H54 (cell line): ENCODE measurements at regions not wholly inside any gene's neighbourhood (a gene's known extent, or its start where the extent isn't known, plus 50 kb on each side); places are given as distances from the start of the nearest gene placed in this dataset.

Experiments used
- DNase-seq: peaks from one replicate; pipeline ENCODE4 v3.0.0; 2011; ENCODE audit warnings: low spot score, mixed read lengths; ENCODE audit not compliant: insufficient read length
- FAIRE-seq: peaks from 3 replicates; lab custom pipeline; 2011; peaks lifted over from hg19 to GRCh38; lab: Jason Lieb, UNC
- POLR2A ChIP-seq: IDR thresholded peaks from 2 replicates; pipeline ENCODE4 v1.6.1; 2011; ENCODE audit warnings: low read depth, mild to moderate bottlenecking, low read length

DNA sequence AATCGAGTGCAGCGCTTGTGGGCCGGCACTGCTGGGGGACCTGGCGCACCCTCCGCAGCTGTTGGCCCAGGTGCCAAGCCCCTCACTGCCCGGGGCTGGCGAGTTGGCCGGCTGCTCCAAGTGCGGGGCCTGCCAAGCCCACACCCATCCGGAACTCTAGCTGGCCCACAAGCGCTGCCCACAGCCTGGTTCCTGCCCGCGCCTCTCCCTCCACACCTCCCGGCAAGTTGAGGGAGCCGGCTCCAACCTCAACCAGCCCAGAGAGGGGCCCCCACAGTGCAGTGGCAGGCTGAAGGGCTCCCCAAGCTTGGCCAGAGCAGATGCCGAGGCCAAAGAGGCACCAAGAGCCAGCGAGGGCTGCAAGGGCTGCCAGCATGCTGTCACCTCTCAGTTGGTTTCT is 73.4 kb downstream of the PLXNA1 start:
- DNase-seq (no peak), FAIRE-seq (no peak)
- no peak for TF ChIP-seq POLR2A

DNA sequence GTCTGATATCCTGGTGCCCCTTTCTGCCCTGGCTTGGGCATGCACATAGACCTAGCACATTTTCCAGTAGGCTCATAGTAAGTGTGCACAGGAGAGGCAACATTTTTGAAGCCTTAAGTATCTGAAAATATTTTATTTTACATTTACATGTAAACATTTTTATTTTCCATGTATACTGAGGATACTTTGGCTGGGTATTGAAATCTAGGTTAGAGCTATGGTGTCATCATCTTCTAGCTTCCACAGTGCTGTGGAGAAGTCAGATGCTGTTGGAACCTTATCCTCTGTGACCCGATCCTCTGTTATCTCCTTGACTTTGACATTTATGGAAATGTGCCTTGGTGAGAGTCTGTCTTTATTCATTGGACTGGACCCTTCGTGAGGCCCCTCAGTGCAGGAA is 74.1 kb downstream of the PLXNA1 start:
- TF ChIP-seq POLR2A: no peak
- no peak for FAIRE-seq
- no peak for DNase-seq

DNA sequence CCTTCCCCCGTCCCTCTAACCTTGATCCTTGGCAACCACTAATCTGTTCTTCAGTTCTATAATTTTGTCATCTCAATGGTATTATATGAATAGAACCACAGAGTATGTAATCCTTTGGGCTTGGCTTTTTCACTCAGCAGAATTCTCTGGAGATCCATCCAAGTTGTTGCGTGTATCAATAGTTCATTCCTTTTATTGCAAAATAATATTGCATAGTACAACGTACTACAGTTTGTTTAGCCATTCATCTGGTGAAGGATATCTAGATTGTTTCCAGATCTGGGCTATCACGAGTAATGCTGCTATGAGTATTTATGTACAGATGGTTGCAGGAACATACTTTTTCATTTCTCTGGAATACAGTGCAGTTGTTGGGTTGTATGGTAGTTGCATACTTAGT is 76.2 kb downstream of the PLXNA1 start:
- no peak for TF ChIP-seq POLR2A
- no peak for DNase-seq
- FAIRE-seq: no peak

DNA sequence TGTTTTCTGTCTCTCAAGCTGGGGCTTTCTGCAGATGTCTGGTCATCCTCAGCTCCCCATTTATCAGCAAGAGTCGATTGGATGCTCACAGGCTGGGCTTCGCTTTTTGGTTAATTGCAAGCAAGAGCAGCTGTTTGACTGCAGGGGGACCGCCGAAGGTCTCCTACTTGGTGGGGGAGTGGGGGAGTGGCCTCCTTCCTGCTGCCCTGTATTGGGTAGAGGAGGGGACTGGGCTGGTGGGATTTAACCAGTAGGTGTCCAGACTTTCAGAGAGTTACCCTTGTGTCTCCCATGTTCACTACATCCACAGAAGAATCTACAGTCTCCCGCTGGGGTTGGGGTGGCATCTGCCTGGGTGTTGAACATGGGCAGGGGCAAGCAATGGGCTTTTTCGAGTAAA is 78.7 kb downstream of the PLXNA1 start:
- FAIRE-seq (no peak), DNase-seq (no peak)
- no peak for TF ChIP-seq POLR2A

DNA sequence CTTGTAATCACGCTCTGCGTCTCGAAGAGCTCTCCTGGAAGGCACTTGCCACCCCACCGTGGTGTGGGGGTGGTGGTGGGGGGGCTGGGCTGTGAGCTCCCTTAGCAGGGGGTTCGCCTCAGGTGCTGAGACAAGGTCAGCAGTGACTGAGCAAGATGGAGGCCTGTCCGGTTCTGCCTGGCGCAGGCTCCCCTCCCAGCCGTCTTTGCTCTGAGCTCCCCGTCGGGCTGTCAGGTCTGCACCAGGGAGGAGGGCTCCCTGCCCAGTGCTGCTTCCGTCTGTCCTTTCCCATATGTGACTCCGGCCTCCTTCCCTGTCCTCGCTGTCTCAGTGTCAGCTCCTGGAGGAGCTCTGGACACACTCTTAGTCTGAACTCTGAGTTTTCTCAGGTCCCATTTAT is 80.0 kb downstream of the PLXNA1 start:
- DNase-seq (no peak), FAIRE-seq (no peak)
- no peak for TF ChIP-seq POLR2A

DNA sequence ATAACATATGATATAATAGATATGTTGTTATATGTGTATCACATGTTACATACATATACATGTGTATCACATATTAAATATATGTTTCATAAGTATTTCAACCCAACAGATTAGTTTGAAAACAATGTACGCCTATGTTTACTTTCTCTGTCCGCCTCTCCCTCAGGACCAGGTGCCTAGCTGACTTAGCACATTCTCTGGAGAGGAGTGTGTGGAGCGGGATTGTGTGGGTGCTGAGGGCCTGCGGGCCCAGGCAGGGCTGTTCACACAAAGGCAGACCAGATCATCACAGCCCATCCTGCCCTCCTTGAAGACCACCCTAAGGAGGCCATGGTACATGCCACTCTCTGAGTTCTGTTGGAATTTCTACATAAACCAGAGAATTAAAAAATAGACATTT is 81.0 kb downstream of the PLXNA1 start:
- FAIRE-seq: no peak
- DNase-seq: no peak
- no peak for TF ChIP-seq POLR2A

DNA sequence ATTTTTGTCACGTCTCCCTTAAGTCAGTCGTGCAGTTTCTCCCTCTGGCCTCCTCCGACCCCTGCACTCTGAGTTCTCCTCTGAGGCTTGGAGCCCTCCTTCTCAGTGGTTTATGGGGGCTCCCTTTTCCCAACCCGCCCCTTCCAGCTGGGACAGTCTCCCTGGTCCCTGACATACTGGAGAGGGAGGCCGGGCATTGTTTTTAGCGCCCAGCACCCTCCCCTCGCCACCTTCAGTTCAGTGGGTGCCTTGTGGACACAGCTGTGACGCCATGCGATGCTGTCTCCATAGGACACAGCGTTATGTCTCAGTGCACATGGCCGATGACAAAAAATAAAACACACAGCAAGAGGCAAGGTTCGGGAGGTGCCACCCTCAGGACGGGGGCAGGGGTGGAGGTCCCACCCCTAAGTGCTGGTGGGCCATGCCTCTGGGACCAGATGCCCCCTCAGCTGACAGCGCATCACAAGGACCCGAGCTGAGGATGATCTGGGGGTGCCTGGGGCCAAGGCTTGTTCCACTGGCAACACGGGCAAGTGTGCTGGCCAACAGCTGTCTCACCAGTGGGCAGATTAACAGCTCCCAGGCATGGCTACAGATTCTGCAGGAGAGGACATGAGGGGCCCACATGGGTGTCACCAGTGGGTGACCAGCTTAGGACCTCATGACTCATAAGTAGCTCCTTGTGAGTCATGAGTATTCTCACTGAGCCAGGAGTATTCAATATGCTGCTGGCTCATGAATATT is 81.6 kb downstream of the PLXNA1 start:
- TF ChIP-seq POLR2A: no peak
- FAIRE-seq (no peak), DNase-seq (peak; percentile 66)

DNA sequence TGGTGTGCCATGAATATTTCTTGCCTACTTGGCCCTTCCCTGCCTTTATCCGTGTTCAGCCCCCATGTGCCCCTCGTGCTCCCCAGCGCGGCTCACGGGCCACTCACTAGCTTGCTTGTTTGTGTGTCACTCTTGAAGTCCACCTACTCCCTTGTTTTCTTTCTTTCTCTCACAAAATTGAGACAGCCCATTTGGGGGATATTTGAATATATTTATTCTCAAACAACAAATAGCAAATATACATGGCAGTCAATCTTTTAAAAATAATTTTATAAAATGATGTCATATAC is 82.2 kb downstream of the PLXNA1 start:
- DNase-seq: no peak
- no peak for FAIRE-seq
- TF ChIP-seq POLR2A: no peak

DNA sequence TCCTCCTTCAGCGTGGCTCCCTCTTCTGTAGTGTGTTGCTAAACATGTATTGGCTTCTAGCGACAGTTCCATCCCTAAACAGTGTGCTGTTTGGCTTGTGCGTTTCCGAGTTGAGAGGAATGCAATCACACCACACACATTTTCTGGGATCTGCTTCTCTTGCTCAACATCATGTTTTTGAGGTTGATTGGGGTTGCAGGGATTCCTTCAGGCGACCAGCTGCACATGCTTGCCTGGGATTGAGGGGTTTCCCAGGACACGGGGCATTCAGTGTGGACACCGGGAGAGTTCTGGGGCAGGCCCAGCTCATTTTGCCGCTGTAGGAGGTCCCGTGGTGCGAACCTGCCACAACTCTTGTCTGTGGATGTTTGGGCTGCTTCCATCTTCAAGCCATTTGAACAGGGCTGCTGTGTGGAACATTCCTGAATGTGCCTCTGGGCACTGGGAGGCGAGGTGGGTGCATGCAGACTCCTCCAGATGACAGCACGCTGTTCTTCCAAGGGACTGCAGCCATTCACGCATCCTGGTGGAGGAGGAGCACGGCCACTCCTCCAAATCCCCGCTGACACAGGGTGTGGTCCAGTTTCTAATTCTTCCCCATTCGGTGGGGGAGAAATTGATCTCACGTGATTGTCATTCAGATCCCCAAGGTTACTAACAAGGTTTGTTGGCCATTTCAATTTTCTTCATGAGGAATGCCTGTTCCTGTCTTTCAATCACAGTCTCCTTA is 82.8 kb downstream of the PLXNA1 start:
- FAIRE-seq (no peak), DNase-seq (no peak)
- TF ChIP-seq POLR2A: no peak

DNA sequence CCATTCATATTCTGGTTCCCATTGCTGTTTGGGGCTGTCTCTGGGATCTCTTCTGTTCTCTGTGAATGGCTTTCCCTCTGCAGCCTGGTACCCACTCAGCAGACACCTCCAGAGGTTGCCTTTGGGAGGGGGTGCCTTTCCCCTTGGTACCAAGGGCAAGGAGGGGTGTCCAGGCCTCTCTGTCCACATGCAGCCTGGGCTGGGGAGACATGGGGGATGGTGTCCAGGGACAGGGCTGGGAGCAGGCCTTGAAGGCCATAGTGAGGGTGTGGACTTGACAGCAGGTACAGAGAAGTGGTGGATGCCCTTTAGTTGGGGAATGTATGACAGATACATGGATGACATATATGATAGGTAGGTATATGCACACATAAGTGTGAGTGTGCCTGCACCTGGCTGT is 83.7 kb downstream of the PLXNA1 start:
- FAIRE-seq (no peak), DNase-seq (no peak)
- no peak for TF ChIP-seq POLR2A

DNA sequence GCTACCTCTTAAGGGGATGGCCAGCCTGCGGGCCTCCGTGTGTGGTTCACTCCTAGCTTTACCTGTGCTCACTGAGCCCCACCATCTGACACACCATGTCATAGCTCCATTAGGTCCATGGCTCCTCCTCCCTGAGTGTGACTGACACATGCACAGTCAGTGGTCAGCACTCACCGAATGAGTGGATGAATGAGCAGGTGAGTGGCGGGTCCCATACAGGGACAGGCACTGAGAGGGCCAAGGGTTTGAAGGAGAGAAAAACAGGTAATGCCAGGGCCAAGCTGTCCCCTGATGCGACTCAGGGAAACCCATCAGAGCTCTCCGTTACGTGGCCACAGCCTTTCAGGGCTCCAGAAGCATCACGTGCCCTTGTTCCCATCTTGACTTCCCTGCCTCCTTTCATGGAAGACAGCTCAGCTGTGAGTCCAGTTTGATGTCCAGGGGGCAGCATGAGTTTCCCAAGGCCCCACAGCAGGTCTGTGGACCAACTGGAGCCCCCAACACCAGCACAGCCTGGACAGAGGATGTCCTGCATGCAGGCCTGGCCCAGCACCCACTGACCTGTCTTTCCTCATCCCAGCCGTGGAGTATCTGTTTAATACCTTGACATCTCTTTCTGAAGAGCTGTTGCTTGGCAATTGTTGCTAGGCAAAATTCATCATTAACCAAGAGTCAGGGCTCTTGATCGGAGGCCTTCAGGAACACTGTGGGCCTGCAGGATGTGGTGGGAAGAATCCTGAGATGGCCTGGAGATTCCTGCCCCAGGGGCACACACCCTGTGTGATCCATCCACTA is 84.4 kb downstream of the PLXNA1 start:
- TF ChIP-seq POLR2A: no peak
- DNase-seq (no peak), FAIRE-seq (no peak)

DNA sequence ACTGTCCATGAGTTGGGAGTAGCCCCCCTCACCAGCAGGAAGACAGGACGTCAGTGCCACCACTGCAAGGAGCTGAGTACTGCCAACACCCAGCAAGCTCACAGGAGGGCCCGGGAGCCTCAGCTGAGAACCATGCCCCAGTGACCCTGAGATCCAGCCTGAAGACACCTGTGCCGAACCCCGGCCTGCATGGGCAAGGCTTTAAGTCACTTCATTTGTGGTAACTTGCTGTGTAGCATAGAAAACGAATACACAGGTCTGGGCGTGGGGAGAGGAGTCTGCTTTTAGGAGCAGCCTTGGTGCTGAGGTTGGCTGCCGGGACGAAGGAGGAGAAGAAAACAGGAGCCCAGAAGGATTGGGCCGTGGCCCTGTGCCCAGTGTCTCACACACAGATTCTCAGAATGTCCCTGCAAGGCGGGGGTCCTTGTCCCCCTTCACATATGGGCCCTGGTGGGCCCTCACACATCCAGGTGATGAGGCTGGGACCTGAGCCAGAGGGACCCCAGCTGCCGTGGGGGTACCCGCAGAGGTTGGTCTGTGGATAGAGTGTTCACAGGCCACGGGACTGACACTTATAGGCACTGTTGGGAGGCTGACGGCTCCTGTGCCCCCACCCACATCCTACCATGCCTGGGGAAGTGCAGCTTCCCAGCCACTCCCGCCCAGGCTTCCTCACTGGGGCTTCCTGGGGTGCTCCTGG is 85.3 kb downstream of the PLXNA1 start:
- DNase-seq (no peak), FAIRE-seq (no peak)
- no peak for TF ChIP-seq POLR2A

DNA sequence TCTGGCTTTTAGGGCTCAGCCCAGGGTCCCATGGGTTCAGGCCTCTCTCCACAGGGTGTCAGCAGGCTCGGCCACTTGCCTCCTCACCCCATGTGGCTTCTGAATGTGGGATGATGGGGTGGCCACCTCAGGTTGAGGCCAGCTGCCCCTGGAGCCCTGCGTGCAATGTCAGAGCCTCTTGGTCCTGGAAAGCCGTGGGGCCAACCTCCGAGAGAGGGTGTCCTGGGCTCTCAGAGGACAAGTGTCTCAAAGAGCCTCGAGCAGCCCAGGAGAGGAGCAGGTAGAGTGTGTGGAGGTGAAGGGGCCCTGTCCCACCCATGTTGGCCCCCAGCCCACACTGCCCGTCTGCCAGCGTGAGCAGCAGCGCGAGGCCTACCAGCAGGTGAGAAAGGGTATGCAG is 86.0 kb downstream of the PLXNA1 start:
- FAIRE-seq: no peak
- no peak for DNase-seq
- TF ChIP-seq POLR2A: no peak
